Hepatocyte (in vitro differentiated cells): ENCODE measurements at regions not wholly inside any gene's neighbourhood (a gene's known extent, or its start where the extent isn't known, plus 50 kb on each side); places are given as distances from the start of the nearest gene placed in this dataset.

Experiments used
- DNase-seq: peaks from one replicate; pipeline ENCODE4 v3.0.0-alpha.2; 2016; ENCODE audit warnings: low spot score
- H2AFZ ChIP-seq: fragments of 200-600 bp; sonication (generic); 2 replicates; pipeline ENCODE4 v1.6.0; 2016; ENCODE audit warnings: antibody characterized with exemption, mild to moderate bottlenecking
- H3K27ac ChIP-seq: fragments of 200-600 bp; sonication (generic); 2 replicates; pipeline ENCODE4 v1.5.1; 2016; ENCODE audit warnings: mild to moderate bottlenecking
- H3K27me3 ChIP-seq: fragments of 200-600 bp; sonication (generic); 2 replicates; pipeline ENCODE4 v1.6.1; 2016
- H3K36me3 ChIP-seq: fragments of 200-600 bp; sonication (generic); replicated peaks from 2 replicates; pipeline ENCODE4 v1.5.1; 2016; ENCODE audit warnings: low read depth; ENCODE audit not compliant: insufficient read depth
- H3K4me1 ChIP-seq: fragments of 200-600 bp; sonication (generic); 2 replicates; pipeline ENCODE4 v1.5.1; 2016; ENCODE audit warnings: mild to moderate bottlenecking, moderate library complexity; ENCODE audit not compliant: insufficient read depth
- H3K4me2 ChIP-seq: fragments of 200-600 bp; sonication (generic); 2 replicates; pipeline ENCODE4 v1.6.0; 2016
- H3K4me3 ChIP-seq: fragments of 200-600 bp; sonication (generic); 2 replicates; pipeline ENCODE4 v1.5.1; 2016; ENCODE audit warnings: mild to moderate bottlenecking
- H3K79me2 ChIP-seq: fragments of 200-600 bp; sonication (generic); 2 replicates; pipeline ENCODE4 v1.6.0; 2017; ENCODE audit warnings: mild to moderate bottlenecking
- H3K9me2 ChIP-seq: fragments of 200-600 bp; sonication (generic); replicated peaks from 2 replicates; pipeline ENCODE4 v1.6.0; 2017; ENCODE audit warnings: mild to moderate bottlenecking; ENCODE audit not compliant: insufficient read depth
- H3K9me3 ChIP-seq: fragments of 200-600 bp; sonication (generic); 2 replicates; pipeline ENCODE4 v1.5.1; 2016; ENCODE audit warnings: low read depth, mild to moderate bottlenecking
- H4K20me1 ChIP-seq: fragments of 200-600 bp; sonication (generic); 2 replicates; pipeline ENCODE4 v1.6.0; 2016; ENCODE audit warnings: mild to moderate bottlenecking; ENCODE audit not compliant: insufficient read depth, poor library complexity, severe bottlenecking
- EZH2 ChIP-seq: fragments of 200-600 bp; sonication (generic); IDR thresholded peaks from 2 replicates; pipeline ENCODE4 v1.6.1; 2016; ENCODE audit warnings: antibody characterized with exemption, mild to moderate bottlenecking, borderline replicate concordance
- EZH2phosphoT487 ChIP-seq: fragments of 200-600 bp; sonication (generic); IDR thresholded peaks from one replicate; pipeline ENCODE4 v1.6.1; 2018; ENCODE audit warnings: antibody characterized with exemption, mild to moderate bottlenecking, low read depth, moderate library complexity; ENCODE audit not compliant: unreplicated experiment, severe bottlenecking
- WGBS: methylation state at CpG from one replicate; pipeline ENCODE4 v1.1.6; 2016; ENCODE audit warnings: low lambda C conversion rate; ENCODE audit errors: missing lambda C conversion rate; 5-methylcytosine and 5-hydroxymethylcytosine counted together
- TF ChIP-seq, protein P1 (sequence below): fragments of 200-600 bp; sonication (generic); IDR thresholded peaks from 2 replicates; pipeline ENCODE4 v1.5.1; 2016; ENCODE audit warnings: antibody characterized with exemption, mild to moderate bottlenecking; ENCODE audit not compliant: poor library complexity

DNA sequence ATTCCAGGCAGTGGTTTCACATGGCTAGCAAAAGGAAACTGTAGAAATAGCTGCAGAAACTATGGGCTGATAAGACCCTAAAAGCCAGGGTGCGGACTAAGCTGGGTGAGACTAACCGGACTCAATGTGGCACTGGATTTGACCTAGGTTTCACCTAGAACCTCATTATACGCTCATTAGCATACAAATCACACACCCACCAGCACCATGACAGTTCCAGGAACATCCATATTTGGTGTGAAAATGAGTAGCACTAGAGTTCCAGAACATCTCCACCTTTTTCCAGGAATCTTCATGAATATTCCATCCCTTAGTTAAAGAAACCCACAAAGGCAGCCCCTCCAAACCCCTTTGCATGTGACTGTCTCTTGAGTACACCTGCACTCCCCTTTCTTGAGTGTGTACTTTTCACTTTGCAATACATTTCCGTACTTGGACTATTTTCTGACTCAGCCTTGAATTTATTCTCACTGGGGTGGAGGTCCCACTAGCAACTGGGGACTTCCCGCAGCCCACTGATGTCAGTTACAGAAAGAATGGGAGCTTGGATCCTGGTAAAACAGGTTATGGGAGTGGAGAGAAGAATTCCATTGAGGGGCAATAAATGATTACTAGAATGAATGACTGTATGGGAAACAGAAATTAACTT, 58.0 kb upstream of the SPATA31C2 start:
- TF ChIP-seq EZH2phosphoT487, result no peak
- no peak for TF ChIP-seq EZH2
- TF ChIP-seq, protein P1, sequence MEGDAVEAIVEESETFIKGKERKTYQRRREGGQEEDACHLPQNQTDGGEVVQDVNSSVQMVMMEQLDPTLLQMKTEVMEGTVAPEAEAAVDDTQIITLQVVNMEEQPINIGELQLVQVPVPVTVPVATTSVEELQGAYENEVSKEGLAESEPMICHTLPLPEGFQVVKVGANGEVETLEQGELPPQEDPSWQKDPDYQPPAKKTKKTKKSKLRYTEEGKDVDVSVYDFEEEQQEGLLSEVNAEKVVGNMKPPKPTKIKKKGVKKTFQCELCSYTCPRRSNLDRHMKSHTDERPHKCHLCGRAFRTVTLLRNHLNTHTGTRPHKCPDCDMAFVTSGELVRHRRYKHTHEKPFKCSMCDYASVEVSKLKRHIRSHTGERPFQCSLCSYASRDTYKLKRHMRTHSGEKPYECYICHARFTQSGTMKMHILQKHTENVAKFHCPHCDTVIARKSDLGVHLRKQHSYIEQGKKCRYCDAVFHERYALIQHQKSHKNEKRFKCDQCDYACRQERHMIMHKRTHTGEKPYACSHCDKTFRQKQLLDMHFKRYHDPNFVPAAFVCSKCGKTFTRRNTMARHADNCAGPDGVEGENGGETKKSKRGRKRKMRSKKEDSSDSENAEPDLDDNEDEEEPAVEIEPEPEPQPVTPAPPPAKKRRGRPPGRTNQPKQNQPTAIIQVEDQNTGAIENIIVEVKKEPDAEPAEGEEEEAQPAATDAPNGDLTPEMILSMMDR, result no peak
- H3K27ac ChIP-seq, result peak overlapping the region; percentile 73

DNA sequence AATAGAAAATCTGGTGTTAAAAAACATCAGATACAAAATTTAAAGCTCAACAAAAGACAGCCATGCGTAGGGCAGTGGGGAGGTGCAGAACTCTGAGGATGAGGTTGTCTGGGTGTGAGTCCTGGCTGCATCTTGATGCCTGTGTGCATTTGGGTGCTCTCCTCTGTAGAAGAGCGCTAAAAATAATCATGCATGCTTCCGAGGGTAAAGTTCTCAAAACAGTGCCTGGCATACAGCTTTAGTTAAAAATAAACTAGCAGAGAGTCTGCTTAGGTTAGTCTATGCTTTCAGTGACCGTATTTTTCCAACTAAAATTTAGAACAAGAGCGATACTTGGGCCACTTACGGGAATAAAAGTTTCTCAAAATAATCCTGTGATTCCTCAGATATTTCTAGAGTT, 55.5 kb upstream of the SPATA31C2 start:
- no peaks in the 10 kb centered on the region for H3K27me3 ChIP-seq
- H2AFZ ChIP-seq, result no peak overlapping the region
- peak overlapping the region; percentile 9 for H3K27ac ChIP-seq
- H3K9me2 ChIP-seq, result no peaks in the 10 kb centered on the region
- H3K36me3 ChIP-seq, result no peaks in the 10 kb centered on the region
- no peaks in the 10 kb centered on the region for H3K79me2 ChIP-seq
- H3K9me3 ChIP-seq, result no peaks in the 10 kb centered on the region
- TF ChIP-seq EZH2phosphoT487, result no peak
- WGBS, result 79% methylated on average over 6 of the region's 6 CpGs
- no peak for DNase-seq
- H3K4me3 ChIP-seq, result no peak overlapping the region
- peaks cover 33% of the 10 kb centered on the region for H3K4me1 ChIP-seq
- no peaks in the 10 kb centered on the region for H4K20me1 ChIP-seq
- peak overlapping the region; percentile 44 for H3K4me2 ChIP-seq

More for the DNA sequence above, 58.0 kb upstream of the SPATA31C2 start:
- Histone ChIP-seq H2AFZ (no peak overlapping the region), H3K27me3 (no peaks in the 10 kb centered on the region), H3K9me3 (no peaks in the 10 kb centered on the region), H3K9me2 (no peaks in the 10 kb centered on the region), H4K20me1 (no peaks in the 10 kb centered on the region), H3K4me3 (no peak overlapping the region), H3K36me3 (no peaks in the 10 kb centered on the region), H3K79me2 (no peaks in the 10 kb centered on the region), H3K4me2 (peak overlapping the region; percentile 38), H3K4me1 (peaks cover 37% of the 10 kb centered on the region)
- DNase-seq, result peak; percentile 49
- WGBS, result 70% methylated on average over 5 of the region's 5 CpGs

DNA sequence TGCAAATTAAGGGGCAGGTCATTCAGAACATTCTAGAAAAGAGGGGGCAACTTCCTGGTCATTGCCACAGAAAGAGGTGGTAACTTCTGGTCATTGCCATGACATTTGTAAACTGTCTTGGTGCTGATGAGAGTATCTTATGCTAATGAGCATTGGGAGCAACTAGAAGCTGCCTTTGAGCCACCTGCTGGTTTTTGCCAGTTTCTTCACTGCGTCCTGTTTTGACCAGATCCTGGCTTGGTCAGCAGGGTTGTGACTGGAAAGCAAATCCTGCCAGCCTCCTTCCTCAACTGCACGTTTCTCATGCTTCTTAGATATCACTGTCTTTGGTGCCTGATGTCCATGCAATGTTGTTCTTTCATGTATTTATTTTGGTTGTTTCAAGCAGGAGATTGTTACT, 53.2 kb upstream of the SPATA31C2 start:
- Histone ChIP-seq H3K27ac (no peak overlapping the region), H3K36me3 (no peaks in the 10 kb centered on the region), H4K20me1 (no peaks in the 10 kb centered on the region), H3K4me2 (no peak overlapping the region), H3K4me3 (no peak overlapping the region), H3K9me2 (no peaks in the 10 kb centered on the region), H3K27me3 (no peaks in the 10 kb centered on the region), H2AFZ (no peak overlapping the region), H3K9me3 (no peaks in the 10 kb centered on the region), H3K79me2 (no peaks in the 10 kb centered on the region), H3K4me1 (peaks cover 15% of the 10 kb centered on the region)
- TF ChIP-seq, protein P1, result no peak
- no peak for TF ChIP-seq EZH2phosphoT487
- TF ChIP-seq EZH2, result no peak
- 68% methylated on average over 2 of the region's 2 CpGs for WGBS
- DNase-seq, result no peak

DNA sequence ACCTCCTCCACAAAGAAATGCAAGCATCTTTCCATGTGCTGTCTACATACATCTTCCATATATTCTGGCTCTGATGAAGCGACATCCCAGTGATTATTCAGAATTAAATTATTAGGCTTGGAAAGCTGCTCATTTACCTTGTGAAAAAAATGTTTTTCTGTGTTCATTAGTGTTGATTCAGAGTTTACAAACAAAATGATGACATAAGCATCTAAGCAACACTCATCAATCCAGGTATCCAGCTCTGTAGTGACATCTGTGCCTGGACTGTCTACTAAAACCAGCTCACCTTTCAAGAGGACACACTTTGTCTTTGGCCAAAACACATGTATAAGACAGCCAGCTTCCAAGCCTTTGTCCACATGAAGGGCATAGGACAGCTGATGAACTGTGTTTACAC, 51.1 kb upstream of the SPATA31C2 start:
- Histone ChIP-seq H3K9me2 (no peaks in the 10 kb centered on the region), H3K4me3 (no peak overlapping the region), H3K36me3 (no peaks in the 10 kb centered on the region), H3K79me2 (no peaks in the 10 kb centered on the region), H3K27ac (no peak overlapping the region), H3K9me3 (no peaks in the 10 kb centered on the region), H3K4me1 (peaks cover 5% of the 10 kb centered on the region), H3K27me3 (no peaks in the 10 kb centered on the region), H2AFZ (no peak overlapping the region), H3K4me2 (no peak overlapping the region), H4K20me1 (no peaks in the 10 kb centered on the region)
- no peak for DNase-seq
- WGBS, result 100% methylated on average over 1 of the region's 1 CpG
- TF ChIP-seq EZH2 (no peak), EZH2phosphoT487 (no peak)
- TF ChIP-seq, protein P1, result no peak
